ENCODE measurements at regions not wholly inside any gene's neighbourhood (a gene's known extent, or its start where the extent isn't known, plus 50 kb on each side); places are given as distances from the start of the nearest gene placed in this dataset.

DNA sequence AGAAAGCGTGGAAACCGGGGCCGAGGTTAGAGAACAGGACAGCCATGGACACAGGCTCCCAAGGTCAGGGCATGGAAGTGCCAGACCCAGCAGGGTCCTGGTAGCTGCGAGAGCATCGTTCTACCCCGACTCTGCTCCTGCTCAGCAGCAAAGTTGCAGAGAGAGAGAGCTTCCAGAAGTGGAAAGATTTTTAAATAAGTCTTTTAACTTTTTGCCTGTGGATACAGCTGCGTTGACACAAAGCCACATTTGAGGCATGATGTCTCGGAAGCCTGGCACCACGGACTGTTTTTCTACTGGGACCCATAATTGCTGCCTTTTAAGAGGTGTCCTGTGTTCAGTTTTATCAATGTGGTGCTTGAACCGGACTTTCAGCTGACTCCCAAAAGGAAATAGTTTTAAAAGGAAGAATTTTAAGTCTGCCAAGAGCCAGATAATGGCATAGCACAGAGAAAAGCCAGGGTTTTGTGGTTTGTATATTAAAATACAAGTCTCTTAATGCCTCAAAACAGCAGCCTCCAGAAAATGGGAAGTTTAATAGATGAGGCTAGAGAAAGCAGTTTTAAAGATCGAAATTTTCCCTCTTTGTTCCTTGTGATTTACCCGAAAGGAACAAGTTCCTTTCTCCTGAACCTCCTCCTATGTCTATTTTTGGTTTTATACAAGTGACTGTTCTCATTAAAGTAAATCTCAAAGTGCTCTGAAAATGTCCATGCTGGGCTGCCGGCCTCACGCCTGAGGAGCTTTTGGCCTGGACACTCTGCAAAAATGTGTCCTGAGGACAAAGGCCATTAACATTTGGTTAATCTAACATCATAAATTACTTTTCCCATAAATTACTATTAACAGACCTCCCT lies 91.5 kb downstream of the RIN2 start:
- TF ChIP-seq, protein P1, sequence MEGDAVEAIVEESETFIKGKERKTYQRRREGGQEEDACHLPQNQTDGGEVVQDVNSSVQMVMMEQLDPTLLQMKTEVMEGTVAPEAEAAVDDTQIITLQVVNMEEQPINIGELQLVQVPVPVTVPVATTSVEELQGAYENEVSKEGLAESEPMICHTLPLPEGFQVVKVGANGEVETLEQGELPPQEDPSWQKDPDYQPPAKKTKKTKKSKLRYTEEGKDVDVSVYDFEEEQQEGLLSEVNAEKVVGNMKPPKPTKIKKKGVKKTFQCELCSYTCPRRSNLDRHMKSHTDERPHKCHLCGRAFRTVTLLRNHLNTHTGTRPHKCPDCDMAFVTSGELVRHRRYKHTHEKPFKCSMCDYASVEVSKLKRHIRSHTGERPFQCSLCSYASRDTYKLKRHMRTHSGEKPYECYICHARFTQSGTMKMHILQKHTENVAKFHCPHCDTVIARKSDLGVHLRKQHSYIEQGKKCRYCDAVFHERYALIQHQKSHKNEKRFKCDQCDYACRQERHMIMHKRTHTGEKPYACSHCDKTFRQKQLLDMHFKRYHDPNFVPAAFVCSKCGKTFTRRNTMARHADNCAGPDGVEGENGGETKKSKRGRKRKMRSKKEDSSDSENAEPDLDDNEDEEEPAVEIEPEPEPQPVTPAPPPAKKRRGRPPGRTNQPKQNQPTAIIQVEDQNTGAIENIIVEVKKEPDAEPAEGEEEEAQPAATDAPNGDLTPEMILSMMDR (conservative IDR thresholded peaks at IDR 0.05 in 1 of 2, IDR thresholded peaks at IDR 0.05 in 1 of 2; ENCODE audit: low read depth in 1 of 2, low read length in 2 of 2) = no peak
- TF ChIP-seq EZH2 (IDR thresholded peaks at IDR 0.05; ENCODE audit: low read length, missing control alignments) = no peak
